Ovary (tissue), 3 donors: ENCODE measurements at regions not wholly inside any gene's neighbourhood (a gene's known extent, or its start where the extent isn't known, plus 50 kb on each side); places are given as distances from the start of the nearest gene placed in this dataset.

Source experiments
- EP300 ChIP-seq: sonication (generic); formaldehyde crosslinking; IDR thresholded peaks from one replicate; pipeline ENCODE4 v1.6.1; 2017; ENCODE audit warnings: antibody characterized with exemption
- POLR2A ChIP-seq: fragments of 450-650 bp; IDR thresholded peaks from one replicate; pipeline ENCODE4 v1.6.1; 2017; ENCODE audit warnings: antibody characterized with exemption, mild to moderate bottlenecking, moderate library complexity
- TF ChIP-seq, protein P1 (sequence below), 3 donors: fragments of 450-650 bp in 2 of 3; fragments of 200-600 bp in 1 of 3; IDR thresholded peaks; one replicate each; pipeline versions ENCODE4 v1.5.1 to v1.8.0; 2016 to 2022; ENCODE audit warnings: antibody characterized with exemption in 3 of 3, mild to moderate bottlenecking in 1 of 3
- donor health status: DM: no; HTN: no; CAD: no.

DNA sequence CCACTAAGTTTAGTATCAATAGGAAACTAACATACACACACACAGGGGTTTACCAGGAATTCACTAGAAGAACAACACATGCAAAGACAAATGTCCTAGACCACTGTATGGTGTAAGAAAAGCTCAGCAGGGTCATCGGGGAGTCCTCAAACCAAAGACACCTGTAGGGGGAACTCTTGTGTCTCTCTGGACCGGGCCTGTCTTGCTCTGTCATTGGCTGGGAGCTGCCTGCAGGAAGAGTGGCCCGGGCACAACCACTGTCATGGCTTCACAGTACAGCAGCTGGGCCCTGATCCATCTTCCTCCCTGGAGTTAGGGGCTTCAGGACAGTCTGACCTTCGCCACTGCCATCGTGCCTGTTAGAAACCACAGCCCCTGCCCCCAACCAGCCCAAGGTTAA, 263.6 kb upstream of the DYNLRB2 start:
- TF ChIP-seq, protein P1, sequence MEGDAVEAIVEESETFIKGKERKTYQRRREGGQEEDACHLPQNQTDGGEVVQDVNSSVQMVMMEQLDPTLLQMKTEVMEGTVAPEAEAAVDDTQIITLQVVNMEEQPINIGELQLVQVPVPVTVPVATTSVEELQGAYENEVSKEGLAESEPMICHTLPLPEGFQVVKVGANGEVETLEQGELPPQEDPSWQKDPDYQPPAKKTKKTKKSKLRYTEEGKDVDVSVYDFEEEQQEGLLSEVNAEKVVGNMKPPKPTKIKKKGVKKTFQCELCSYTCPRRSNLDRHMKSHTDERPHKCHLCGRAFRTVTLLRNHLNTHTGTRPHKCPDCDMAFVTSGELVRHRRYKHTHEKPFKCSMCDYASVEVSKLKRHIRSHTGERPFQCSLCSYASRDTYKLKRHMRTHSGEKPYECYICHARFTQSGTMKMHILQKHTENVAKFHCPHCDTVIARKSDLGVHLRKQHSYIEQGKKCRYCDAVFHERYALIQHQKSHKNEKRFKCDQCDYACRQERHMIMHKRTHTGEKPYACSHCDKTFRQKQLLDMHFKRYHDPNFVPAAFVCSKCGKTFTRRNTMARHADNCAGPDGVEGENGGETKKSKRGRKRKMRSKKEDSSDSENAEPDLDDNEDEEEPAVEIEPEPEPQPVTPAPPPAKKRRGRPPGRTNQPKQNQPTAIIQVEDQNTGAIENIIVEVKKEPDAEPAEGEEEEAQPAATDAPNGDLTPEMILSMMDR (IDR thresholded peaks at IDR 0.05), result no peak
- TF ChIP-seq POLR2A (no peak), EP300 (no peak)
